AG04450 (cell line): ENCODE measurements at regions not wholly inside any gene's neighbourhood (a gene's known extent, or its start where the extent isn't known, plus 50 kb on each side); places are given as distances from the start of the nearest gene placed in this dataset.
A peak's percentile ranks its signal among the peaks of the same experiment; 100 is the strongest.

Source experiments
- CTCF ChIA-PET: fragments of 300-600, 350-600 bp; formaldehyde crosslinking; extraction: SDS; loops from one replicate; lab custom pipeline; 2022; ENCODE audit warnings: antibody characterized with exemption, inconsistent platforms; lab: Charles Lee
- POLR2A ChIA-PET: fragments of 350-600 bp; formaldehyde crosslinking; extraction: SDS; loops from one replicate; lab custom pipeline; 2021; ENCODE audit warnings: antibody characterized with exemption, inconsistent platforms; lab: Yijun Ruan, JAX
- DNase-seq: peaks from one replicate; pipeline ENCODE4 v3.0.0-alpha.2; 2011; ENCODE audit warnings: low read depth, low spot score
- H3K27ac ChIP-seq: one replicate; pipeline ENCODE4 v1.5.1; 2012; ENCODE audit warnings: low read depth, low read length, control low read depth
- H3K27me3 ChIP-seq: one replicate; pipeline ENCODE4 v1.6.0; 2012; ENCODE audit warnings: low read length; ENCODE audit not compliant: control insufficient read depth, insufficient read depth
- H3K4me3 ChIP-seq: 2 replicates; pipeline ENCODE4 v1.5.1; 2011; ENCODE audit warnings: mild to moderate bottlenecking, low read depth, low read length, control low read depth
- H3K9me3 ChIP-seq: 2 replicates; pipeline ENCODE4 v1.5.1; 2012; ENCODE audit warnings: low read length; ENCODE audit not compliant: control insufficient read depth, insufficient read depth
- TF ChIP-seq, protein P1 (sequence below): IDR thresholded peaks from 2 replicates; pipeline ENCODE4 v1.5.1; 2011; ENCODE audit warnings: low read depth, low read length, control low read depth, inconsistent platforms

DNA sequence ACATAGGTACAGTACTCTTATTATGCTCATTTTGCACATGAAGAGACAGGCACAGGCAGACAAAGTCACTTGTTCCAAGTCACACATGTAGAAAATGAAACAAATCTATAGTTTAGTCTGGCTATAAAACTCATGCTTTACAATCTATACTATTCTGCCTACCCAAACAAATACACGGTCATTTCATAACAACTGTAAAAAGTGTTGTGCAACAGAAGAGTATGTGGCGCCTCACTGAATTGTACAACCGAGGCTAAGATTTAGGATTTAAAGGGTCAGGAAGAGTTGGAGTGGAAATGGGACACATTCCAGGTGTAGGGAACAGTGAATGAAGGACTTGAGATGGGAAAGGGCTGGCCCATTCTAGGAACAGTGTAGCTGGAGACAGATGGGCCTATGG lies 82.9 kb upstream of the TRIO start:
- DNase-seq = no peak
- Histone ChIP-seq H3K27me3 (no peaks in the 10 kb centered on the region), H3K9me3 (peaks cover 6% of the 10 kb centered on the region; the same call in 1 of the 2 replicates), H3K4me3 (no peak overlapping the region), H3K27ac (no peak overlapping the region)
- TF ChIP-seq, protein P1, sequence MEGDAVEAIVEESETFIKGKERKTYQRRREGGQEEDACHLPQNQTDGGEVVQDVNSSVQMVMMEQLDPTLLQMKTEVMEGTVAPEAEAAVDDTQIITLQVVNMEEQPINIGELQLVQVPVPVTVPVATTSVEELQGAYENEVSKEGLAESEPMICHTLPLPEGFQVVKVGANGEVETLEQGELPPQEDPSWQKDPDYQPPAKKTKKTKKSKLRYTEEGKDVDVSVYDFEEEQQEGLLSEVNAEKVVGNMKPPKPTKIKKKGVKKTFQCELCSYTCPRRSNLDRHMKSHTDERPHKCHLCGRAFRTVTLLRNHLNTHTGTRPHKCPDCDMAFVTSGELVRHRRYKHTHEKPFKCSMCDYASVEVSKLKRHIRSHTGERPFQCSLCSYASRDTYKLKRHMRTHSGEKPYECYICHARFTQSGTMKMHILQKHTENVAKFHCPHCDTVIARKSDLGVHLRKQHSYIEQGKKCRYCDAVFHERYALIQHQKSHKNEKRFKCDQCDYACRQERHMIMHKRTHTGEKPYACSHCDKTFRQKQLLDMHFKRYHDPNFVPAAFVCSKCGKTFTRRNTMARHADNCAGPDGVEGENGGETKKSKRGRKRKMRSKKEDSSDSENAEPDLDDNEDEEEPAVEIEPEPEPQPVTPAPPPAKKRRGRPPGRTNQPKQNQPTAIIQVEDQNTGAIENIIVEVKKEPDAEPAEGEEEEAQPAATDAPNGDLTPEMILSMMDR = no peak
- ChIA-PET CTCF (no interaction called here), POLR2A (no interaction called here)

DNA sequence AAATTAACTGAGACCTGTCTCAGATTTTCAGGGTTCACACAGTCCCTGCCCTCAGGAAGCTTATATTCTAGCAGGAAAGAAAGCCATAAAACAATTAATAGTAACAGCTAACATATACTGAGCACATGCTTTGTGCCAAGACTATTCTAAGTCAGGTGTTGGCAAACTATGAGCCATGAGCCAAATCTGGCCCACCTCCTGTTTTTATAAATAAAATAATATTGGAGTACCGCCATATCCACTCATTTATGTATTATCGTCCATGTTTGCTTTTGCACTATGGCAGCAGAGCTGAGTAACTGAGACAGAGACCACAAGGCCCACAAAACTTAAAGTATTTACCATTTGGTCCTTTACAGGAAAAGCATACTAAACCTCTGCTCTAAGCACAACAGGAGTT lies 83.3 kb upstream of the TRIO start:
- TF ChIP-seq, protein P1 = no peak
- POLR2A ChIA-PET = no interaction called here
- Histone ChIP-seq H3K9me3 (peaks cover 6% of the 10 kb centered on the region; the same call in 1 of the 2 replicates), H3K27ac (no peak overlapping the region), H3K27me3 (no peaks in the 10 kb centered on the region), H3K4me3 (no peak overlapping the region)
- DNase-seq = no peak
- CTCF ChIA-PET = no interaction called here

DNA sequence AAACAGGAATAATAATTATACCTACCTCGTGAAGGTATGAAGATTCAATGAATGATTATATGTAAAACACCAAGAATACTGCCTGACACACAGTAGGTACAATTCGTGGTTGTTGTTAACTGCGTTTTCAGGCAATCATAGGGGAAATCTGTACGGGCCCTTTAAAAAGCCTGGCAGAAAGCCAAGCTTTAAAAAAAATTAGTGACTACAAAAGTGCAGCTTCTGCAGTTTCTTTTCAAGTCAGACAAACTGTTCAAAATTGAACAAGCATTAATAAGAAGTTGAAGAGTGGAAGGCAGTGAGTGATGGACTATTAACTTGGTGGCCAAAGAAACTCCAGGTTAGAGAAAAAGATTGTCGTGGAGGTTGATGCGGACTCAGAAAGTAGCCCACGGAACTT lies 85.9 kb upstream of the TRIO start:
- TF ChIP-seq, protein P1 = no peak
- no peak for DNase-seq
- Histone ChIP-seq H3K4me3 (no peak overlapping the region), H3K9me3 (peaks cover 6% of the 10 kb centered on the region; the same call in 1 of the 2 replicates), H3K27ac (peak overlapping the region; percentile 41), H3K27me3 (no peaks in the 10 kb centered on the region)
- ChIA-PET CTCF (no interaction called here), POLR2A (no interaction called here)

DNA sequence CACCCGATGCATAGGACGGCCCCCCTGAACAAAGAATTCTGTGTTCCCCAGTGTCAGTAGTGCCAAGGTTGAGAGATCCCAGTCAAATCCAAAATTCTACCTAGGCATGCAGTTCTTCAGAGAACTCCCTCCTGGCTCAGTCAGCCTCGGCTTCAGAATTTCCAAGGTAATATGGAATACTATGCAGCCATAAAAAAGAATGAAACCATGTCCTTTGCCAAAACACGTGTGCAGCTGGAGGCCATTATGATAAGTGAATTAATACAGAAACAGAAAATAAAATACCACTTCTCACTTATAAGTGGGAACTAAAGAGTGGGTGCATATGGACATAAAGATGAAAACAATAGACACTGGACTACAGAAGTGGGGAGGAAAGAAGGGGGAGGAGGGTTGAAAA lies 87.1 kb upstream of the TRIO start:
- POLR2A ChIA-PET = interaction anchor here (2.4 to 2.6 kb wide), 3 partner anchors 18 to 62 kb away, joined by 14 to 24 read pairs (median 16); no protein-coding TSS in a partner anchor
- peak overlapping the region; percentile 81 for H3K27ac ChIP-seq

More for the DNA sequence above, 87.1 kb upstream of the TRIO start:
- Histone ChIP-seq H3K4me3 (no peak overlapping the region), H3K27me3 (no peaks in the 10 kb centered on the region), H3K9me3 (peaks cover under 1% of the 10 kb centered on the region; the same call in 1 of the 2 replicates)
- CTCF ChIA-PET = interaction anchor here (1.2 kb wide), 1 partner anchor 39 kb away, joined by 3 read pairs; no protein-coding TSS in a partner anchor
- TF ChIP-seq, protein P1 = no peak
- no peak for DNase-seq
